ENCODE measurements at regions not wholly inside any gene's neighbourhood (a gene's known extent, or its start where the extent isn't known, plus 50 kb on each side); places are given as distances from the start of the nearest gene placed in this dataset.
A peak's percentile ranks its signal among the peaks of the same experiment; 100 is the strongest.
"Not testable (repeated sequence)": the region's sequence is repeated elsewhere in the genome, so short reads cannot be mapped to it uniquely, and the experiment has no call there.

DNA sequence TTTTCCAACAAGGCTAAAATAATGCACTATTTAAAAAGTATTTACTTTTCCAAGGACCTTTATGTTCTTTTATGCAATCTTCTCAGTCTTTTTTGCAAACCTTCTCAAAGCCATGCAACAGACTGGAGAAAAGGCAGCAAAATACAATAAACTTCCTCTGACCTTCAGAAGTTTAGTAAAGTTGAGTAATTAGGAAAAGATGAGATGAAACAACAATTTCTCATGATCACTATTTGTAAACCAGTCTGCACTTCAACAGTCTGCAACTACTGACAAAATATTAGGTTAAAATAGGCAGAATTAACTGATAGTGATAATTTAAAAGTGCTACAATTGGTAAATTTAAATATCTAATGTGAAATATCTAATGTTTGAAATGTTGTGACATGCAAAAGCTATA is 884.9 kb upstream of the PCDH10 start:
- DNase-seq, result no peak

DNA sequence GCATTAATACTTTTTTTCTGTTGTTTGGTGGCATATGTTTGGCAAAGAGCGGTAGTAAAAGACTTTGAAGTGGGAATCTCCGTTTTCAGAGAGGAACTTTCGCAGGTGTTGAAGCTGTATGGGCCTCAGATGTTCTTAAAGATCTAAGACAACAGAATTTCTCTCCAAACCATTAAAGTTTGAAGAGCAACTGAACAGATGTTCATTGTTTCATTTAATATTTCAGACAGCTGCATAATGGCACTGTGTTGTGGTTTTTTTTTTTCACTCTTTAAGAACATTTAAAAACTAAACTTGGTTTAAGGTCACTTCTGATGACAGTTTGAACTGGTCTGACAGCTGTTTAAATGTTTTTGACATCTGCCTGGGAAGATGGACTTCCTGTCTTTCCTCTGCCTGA is 882.7 kb upstream of the PCDH10 start:
- no peak for DNase-seq

DNA sequence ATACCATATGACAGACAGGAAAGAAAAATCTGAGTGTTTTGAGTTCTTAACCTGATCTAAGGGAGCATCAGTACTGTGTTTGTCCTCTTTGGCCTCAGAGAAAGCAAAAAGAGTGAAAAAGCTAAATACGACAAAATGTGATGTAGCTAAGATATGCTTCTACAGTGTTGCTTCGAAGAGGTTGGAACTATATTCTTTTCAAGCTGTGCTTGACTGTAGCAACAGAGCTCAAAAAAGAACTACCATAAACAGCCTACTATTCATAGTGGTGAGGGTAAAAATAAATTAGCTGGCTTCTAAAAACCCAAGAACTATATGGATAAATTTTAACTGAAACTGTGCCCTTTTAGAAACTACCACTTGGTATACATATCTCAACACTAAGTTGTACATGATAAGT is 881.8 kb upstream of the PCDH10 start:
- no peak for DNase-seq

DNA sequence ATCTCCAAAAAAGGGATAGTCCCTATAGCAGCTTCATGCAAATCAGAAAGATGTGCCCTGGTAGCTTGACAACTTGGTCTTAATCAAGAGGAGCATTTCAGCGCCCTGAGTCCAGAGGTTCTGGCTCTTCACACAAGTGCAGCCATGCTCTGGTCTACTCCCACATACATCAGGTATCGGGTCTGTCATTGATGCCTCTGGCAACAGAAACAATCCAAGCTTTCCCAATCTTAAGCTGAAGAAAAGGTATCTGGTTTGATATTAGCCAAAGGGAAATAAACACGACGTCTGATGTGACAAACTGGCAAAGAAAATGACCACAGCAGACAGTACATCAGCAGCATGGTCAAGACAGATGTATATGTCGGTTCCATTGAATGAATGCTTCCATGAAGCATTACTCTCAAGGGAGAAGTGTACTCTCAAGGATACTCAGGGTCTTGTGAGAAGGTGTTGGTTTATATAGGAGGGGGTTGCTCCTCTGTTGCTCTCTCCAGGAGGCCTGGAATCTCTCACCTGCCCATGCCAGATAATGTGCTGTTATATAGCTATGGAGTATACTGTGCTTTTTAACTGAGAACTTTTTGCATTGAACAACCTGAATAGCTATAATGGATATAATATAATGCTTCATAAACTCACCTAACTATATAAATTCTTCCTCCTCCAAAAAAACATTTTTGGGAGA is 879.6 kb upstream of the PCDH10 start:
- no peak for DNase-seq

DNA sequence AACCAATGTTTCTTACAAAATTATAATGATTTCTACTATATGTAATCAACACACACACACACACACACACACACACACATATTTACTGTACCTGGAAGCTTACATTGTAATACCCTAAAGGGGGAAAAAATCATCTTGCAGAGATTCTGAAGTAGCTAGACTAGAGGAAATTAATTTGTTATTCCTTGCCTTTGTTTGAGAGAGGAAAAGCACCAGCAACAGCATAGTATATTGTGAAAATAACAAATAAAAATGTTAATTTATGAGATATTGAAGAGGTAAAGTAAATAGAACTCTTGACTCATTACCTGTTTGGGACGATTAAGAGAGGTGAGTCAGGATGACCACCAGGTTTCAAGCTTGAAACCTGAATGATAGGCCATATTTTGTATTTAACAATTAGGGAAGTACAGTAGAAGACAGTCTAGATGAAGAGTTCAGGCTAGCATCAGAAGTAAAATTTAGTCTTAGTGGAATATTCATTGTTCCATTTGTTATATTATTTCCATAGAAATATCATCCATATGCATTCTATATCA is 873.4 kb upstream of the PCDH10 start:
- DNase-seq, result no peak

DNA sequence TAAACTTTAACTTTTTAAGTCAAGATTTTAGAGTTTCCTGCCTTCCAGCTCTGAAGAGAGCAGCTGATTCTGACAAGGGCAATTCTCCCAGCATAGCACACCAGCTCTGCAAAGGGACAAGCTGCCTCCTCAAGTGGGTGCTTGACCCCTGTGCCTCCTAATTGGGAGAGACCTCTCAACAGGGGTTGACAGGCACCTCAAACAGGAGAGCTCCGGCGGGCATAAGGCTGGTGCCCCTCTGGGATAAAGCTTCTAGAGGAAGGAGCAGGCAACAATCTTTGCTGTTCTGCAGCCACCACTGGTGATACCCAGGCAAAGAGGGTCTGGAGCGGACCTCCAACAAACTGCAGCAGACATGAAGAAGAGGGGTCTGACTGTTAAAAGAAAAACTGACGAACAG is 872.9 kb upstream of the PCDH10 start:
- DNase-seq, result no peak

DNA sequence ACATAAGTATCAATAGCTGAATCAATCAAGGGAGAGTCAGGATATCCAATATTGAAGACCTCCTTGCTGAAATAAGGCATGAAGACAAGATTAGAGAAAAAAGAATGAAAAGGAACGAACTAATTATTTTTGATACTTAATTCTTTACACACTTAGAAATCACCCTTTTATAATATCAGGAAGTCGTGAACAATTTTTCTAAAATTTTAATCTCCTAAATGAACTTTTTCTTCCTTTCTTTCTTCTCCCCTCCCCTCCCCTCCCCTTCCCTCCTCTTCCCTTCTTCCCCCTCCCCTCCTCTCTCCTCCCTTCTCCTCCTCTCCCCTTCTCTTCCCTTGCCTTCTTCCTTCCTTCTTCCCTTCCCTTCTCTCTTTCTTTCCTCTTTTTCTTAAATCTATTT is 872.1 kb upstream of the PCDH10 start:
- DNase-seq, result no peak

DNA sequence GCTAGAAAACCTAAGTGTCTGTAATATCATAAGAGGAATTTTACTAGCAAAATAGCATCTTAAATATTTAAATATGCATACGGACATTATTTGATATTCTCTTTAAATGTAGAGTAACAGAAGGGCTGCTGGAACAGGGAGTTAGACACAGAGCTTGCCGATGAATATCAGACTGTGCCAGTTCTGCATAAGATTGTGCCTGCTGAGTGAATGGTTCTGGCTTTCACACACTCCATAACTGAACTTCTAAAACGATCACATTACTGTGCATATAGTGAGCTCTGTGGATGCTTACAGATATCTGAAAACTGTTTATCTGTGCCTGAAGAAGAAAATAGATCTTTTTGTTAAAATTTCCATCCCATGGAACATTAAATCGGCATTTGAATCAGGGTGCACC is 867.4 kb upstream of the PCDH10 start:
- DNase-seq, result no peak

DNA sequence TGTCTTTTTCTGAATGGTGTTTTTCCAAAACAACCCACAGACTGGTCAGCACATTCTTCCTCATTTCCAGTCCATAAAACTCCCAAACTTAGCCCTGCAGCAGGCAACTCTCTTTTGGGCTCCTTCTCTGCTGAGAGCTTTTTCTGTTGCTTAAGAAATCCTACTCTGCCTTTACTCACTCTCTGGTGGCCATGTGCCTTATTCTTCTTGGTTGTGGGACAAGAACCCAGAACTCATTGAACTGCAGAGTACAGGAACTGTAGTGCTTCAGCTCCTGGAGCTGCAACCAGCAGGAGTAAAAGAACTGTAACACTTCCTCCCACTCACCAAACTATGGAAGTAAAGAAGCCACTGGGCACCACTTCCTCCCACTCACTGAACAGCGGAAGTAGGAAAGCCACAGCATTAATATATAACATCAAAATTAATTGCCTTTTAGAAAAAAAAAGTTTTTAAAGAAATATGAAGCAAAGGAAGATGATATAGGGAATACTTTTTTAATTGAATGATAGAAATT is 864.1 kb upstream of the PCDH10 start:
- no peak for DNase-seq

DNA sequence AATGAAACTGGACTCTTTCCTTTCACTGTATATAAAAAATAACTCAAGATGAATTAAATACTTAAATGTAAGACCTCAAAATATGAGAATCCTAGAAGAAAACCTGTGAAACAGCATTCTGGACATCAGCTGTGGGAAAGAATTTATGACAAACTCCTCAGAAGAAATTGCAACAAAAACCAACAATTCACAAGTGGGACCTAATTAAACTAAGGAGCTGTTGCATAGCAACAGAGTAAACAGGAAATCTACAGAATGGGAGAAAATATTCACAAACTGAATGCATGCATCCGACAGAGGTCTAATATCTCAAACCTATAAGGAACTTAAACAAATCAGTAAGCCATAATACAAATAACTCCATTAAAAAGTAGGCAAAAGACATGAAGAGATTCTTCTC is 851.7 kb upstream of the PCDH10 start:
- DNase-seq, result peak; percentile 39

DNA sequence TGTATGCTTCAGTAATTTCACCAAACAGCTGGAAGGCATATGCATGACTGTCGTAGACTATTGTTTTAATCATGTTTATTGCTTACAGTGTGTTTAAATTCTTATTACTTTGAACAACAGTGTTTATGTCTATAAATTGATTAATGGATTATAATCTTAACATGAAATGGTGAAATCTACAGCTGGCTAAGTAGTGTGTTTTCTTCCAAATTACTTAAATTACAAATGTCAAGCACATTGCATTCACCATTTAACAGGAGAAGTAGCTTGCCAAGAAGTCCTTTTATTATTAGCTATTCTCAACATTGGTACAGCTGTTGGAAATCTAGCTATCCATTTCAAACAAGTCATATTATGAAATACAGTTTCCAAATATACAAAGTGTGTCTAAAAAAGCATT is 849.3 kb upstream of the PCDH10 start:
- peak; percentile 48 for DNase-seq

DNA sequence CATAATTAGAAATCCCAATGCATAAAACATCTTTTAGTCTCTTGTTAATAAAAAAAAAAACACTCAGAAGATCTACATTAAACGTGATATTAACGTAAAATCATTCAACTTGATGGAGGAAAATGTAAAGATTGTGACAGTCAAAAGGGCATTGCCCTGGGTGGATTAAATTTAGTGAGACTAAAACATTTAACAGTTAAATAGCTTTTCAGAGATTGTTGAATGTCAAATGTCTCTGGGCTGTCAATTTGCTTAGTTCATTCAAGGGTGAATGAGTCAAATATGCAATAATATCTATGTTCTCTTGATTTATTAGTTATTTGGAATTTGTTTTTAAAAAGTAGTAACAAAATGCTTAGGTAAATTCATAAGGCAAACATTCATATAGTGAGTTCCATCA is 836.6 kb upstream of the PCDH10 start:
- DNase-seq, result no peak

DNA sequence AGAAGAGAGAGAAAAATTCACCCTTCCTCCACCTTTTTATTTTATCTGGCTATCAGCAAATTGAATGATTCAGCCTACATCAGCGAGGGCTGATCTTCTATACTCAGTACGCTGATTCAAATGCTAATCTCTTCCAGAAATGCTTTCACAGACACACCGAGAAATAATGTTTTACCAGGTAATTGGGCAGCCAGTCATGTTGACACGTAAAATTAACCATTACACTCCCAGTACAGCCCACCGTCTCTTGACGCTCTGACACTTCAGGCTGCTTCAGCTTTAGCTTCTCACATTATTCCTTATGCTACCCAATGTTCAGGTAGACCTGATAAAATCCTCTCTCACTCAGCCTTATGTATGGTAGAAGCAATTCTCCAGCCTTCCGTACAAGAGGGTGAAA is 835.2 kb upstream of the PCDH10 start:
- no peak for DNase-seq

DNA sequence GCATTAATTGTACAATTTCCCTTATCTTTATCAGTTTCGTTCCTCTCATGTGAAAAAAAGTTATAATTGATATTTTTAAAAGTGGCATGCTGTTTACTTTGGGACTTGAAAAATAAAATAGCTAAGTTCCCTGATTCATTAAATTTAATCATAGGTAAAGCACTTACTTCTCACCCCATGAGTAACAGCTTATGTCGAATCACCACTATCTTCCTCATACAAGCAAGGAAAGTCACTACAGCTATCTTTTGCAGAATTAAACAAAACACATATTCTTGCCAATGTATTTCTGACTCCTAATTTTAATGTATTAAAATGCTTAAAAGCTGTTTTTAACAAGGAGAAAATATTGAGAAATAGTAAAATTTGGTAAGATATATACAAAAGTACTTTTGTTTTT is 832.4 kb upstream of the PCDH10 start:
- DNase-seq, result no peak

DNA sequence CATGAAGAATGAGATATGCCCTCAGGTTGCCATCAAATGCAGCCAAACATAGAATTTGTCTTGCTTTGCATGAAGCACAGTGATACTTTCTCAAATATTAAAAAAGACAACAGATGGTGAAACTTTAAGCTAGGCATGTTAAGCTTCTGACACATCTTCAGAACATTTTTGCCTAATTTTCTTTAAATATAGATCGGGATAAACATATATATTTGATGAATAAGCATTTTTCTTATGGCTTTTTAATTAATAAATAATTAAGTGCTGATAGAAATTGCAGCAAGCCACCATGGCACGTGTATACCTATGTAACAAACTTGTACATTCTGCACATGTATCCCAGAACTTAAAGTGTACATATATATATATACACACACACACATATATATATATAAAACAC is 831.2 kb upstream of the PCDH10 start:
- no peak for DNase-seq

DNA sequence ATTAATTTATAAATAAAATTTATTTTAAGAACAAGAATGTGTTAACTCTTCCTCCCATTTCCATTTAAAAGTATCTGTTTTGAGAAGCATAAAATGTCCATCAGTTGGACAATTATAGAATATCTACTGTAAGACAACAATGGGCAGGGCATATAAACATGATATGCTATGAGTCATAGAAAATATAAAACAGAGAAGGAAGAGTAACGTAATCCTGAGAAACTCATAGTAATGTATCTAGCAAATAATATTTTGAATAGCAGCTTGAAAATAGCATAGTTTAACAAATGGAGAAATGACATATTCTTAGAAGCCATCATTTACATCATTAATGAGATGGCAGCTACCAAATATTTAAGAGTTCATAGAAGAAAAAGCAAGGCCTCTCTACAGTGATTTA is 820.3 kb upstream of the PCDH10 start:
- no peak for DNase-seq

DNA sequence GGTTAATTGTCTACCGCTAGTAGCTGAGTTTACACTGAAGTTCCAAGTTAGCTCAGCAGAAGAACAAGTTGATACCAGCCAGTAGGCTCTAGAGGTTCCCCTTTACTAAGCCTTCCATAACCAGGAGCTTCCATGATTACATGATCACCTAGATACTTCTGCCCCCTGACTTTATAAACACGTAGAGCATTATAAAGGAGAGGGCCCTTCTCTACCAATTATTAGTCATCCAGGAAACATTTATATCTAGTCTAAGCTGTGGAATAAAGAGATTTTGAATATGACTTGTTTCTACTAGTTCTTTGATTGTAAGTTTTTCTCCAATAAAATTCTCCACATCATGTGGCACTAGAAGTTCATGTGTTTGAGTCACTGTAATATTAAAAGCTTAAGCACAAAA is 818.1 kb upstream of the PCDH10 start:
- no peak for DNase-seq

DNA sequence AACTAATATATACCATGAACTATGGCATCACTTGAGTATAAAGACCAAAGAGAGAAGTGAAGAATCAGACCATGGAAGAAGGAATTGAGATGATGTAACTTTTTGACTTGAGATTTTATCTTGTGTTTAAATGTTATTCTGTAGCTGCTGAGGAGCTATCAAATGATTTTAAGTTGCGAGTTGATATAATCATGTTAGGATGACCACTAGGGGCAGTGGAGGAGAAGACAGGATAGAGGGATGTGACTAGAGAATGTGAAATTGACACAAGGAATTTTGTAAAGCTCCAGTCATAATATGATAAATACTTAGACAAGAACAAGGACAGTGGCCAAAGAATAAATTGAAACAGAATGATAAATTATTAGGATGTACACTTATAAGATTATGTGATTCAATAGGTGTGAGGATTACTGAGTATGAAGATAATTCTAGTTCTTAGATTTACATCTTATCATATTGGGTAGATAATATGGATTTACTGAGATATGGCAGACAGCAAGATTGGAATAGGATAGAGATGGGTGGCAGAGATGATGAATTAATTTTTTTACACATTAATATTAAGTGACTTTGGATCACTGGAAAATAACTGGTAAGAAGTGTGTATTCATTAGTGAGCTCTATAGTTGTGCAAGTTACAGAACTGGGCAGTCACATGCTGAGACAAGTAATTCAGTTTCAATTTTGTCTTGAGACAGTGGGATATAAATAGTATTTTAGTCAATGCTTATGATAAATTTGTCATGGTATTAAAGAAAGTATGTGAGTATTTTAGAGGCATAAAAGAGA is 816.0 kb upstream of the PCDH10 start:
- DNase-seq, result no peak

DNA sequence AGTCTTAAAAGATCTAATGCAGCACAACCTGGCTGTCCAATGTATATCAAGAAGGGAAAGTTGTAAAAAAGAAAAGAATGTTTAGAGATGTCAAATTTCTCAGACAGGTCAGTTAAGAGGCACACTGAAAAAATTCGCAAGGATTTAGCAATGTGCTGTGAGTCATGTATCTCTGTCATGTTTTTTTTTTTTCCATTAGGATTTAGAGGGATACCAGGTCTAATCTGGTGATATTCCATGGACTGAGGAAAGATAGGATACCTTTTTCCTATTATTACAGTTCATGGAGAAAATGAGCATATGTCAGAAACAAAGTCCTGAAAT is 815.4 kb upstream of the PCDH10 start:
- no peak for DNase-seq

DNA sequence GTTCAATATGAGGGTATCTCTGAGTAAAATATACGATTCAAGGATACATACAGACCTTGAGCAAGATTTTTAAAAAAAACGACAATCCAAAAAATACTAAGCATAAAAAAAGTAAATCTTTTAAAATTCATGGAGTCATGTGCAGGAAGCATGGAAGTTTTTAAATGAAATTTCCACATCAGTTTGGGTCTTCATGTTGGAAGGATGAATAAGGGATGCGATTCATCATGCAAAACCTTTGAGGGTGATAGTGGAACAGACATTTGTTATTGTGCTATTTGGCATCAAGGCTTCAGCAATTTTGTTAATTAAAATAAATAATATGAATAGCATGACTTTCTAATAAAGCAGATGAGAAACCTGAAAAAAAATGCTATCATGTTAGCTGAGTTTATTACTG is 815.0 kb upstream of the PCDH10 start:
- DNase-seq, result no peak

DNA sequence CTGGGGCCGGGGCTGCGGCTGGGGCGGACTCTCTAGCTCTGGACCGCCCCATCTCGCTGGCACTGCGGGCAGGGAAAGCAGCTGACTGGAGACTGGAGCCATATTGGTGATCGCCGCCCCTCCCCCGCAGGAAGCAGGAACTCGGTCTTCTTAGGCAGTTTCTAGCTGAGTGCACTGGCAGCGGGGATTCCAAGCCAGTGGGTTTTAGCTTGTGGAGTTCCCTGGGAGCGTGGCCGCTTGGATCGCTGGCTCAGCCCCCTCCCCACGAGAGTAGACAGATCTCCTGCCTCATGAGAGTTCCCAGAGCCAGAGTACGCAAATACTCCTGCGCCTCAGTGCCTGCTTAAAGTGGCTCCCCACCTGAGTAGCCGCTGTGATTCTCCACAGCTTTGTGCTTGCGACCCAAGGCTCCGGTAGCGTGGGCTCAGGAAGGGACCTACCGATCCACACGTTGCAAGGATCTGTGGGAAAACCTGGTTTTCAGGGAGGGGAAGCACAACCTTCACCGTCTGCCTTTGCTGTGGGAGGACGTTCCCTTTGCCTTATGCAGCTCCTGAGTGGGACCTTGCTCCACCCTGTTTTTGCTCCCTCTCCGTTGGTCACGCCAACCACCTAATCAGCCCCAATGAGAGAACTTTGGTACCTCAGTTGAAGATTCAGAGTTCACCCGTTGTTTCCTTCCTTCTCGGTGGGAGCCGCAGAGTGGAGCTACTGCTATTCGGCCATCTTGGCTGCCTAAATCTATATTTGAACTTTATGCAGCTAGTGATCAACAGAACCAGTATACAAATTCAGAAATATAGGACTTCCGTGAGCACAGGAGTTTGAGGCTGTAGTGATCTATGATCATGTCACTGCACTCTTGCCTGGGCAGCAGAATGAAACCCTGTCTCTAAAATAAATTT is 803.9 kb upstream of the PCDH10 start:
- no peak for DNase-seq

DNA sequence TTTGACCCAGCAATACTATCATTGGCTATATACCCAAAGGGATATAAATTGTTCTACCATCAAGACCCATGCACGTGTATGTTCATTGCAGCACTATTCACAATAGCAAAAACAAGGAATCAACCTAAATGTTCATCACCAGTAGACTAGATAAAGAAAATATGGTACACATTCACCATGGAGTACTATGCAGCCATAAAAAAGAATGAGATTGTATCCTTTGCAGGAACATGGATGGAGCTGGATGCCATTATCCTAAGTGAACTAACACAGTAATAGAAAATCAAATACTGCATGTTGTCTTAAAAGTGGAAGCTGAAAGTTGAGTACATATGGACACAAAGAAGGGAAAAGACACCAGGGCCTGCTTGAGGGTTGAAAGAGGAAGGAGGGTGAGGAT is 803.1 kb upstream of the PCDH10 start:
- no peak for DNase-seq

DNA sequence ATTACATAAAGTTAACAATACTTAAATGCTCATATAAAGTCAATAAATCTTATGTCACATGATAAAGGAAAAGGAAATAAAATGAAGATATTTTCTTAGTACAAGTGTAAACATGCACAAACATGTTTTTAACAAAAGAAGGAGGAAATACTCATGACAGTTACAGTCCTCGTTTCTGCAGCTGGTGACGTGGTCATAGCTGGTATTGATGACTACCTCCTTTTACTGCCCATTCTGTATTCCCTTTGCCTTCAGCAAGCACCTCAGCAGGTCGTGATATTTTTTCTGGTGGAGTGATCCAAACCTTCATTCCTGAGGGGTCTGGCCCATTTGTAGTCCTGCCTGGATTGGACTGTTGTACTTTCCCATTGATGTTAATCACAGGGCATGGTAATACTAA is 797.5 kb upstream of the PCDH10 start:
- not testable (repeated sequence) for DNase-seq
